Tibial artery (tissue), 4 donors: ENCODE measurements at regions not wholly inside any gene's neighbourhood (a gene's known extent, or its start where the extent isn't known, plus 50 kb on each side); places are given as distances from the start of the nearest gene placed in this dataset.

Source experiments
- DNase-seq, 2 donors: peaks; one replicate each; pipeline ENCODE4 v3.0.0-alpha.2; 2019
- H3K27ac ChIP-seq, 2 donors: fragments of 200-600 bp; sonication (generic) in 1 of 2; 1 replicate in 1 of 2; 2 replicates in 1 of 2; pipeline ENCODE4 v1.5.1; 2018 to 2019; ENCODE audit warnings: mild to moderate bottlenecking in 1 of 2
- H3K27me3 ChIP-seq, 2 donors: fragments of 200-600 bp; sonication (generic) in 1 of 2; one replicate each; pipeline versions ENCODE4 v1.5.1 to v1.6.0; 2016 to 2019
- H3K36me3 ChIP-seq, 3 donors: fragments of 200-600 bp; sonication (generic) in 2 of 3; one replicate each; pipeline ENCODE4 v1.5.1; 2016 to 2019; ENCODE audit warnings: mild to moderate bottlenecking in 2 of 3
- H3K4me1 ChIP-seq, 4 donors: fragments of 200-600 bp; sonication (generic) in 2 of 4; 1 replicate in 3 of 4; 2 replicates in 1 of 4; pipeline ENCODE4 v1.5.1; 2016 to 2019
- H3K4me3 ChIP-seq, 2 donors: fragments of 200-600 bp; sonication (generic) in 1 of 2; 1 replicate in 1 of 2; 2 replicates in 1 of 2; pipeline ENCODE4 v1.5.1; 2018 to 2019; ENCODE audit warnings: mild to moderate bottlenecking in 2 of 2
- H3K9me3 ChIP-seq, 3 donors: fragments of 200-600 bp; sonication (generic) in 1 of 3; one replicate each; pipeline ENCODE4 v1.5.1; 2016 to 2019
- intact Hi-C: fragments of 100-400 bp; cut with DNase I; formaldehyde crosslinking; loops from one replicate; pipeline ENCODE4 v1.15.0; 2023; ENCODE audit warnings: low total_unique reads
- TF ChIP-seq, protein P1 (sequence below), 2 experiments: fragments of 200-600 bp in 1 of 2; fragments of 450-650 bp in 1 of 2; IDR thresholded peaks; one replicate each; pipeline ENCODE4 v1.5.1; 2017 to 2019; ENCODE audit warnings: antibody characterized with exemption in 2 of 2, mild to moderate bottlenecking in 1 of 2, moderate library complexity in 1 of 2

DNA sequence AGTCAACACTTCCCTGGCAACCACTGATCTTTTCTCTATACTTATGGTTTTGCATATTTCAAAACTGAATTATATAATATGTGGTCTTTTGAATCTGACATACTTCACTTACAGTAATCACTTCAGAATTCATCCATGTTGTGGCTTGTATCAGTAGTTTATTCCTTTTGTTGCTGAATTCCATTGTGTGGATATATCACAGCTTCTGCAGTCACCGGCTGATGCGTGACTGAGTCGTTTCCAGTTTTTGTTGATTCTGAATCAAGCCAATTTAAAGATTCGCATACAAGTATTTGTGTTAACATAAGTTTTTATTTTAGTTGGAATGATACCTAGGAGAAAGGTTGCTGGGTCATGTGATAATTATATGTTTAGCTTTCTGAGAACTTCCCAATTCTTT lies 672.5 kb upstream of the ANKRD30A start:
- Histone ChIP-seq H3K27me3 (no peaks in the 10 kb centered on the region), H3K36me3 (no peaks in the 10 kb centered on the region), H3K27ac (no peak overlapping the region), H3K4me1 (no peaks in the 10 kb centered on the region), H3K9me3 (no peaks in the 10 kb centered on the region), H3K4me3 (no peak overlapping the region)
- TF ChIP-seq, protein P1, sequence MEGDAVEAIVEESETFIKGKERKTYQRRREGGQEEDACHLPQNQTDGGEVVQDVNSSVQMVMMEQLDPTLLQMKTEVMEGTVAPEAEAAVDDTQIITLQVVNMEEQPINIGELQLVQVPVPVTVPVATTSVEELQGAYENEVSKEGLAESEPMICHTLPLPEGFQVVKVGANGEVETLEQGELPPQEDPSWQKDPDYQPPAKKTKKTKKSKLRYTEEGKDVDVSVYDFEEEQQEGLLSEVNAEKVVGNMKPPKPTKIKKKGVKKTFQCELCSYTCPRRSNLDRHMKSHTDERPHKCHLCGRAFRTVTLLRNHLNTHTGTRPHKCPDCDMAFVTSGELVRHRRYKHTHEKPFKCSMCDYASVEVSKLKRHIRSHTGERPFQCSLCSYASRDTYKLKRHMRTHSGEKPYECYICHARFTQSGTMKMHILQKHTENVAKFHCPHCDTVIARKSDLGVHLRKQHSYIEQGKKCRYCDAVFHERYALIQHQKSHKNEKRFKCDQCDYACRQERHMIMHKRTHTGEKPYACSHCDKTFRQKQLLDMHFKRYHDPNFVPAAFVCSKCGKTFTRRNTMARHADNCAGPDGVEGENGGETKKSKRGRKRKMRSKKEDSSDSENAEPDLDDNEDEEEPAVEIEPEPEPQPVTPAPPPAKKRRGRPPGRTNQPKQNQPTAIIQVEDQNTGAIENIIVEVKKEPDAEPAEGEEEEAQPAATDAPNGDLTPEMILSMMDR (IDR thresholded peaks at IDR 0.05): no peak
- intact Hi-C loops: no loop called here
- no peak for DNase-seq

DNA sequence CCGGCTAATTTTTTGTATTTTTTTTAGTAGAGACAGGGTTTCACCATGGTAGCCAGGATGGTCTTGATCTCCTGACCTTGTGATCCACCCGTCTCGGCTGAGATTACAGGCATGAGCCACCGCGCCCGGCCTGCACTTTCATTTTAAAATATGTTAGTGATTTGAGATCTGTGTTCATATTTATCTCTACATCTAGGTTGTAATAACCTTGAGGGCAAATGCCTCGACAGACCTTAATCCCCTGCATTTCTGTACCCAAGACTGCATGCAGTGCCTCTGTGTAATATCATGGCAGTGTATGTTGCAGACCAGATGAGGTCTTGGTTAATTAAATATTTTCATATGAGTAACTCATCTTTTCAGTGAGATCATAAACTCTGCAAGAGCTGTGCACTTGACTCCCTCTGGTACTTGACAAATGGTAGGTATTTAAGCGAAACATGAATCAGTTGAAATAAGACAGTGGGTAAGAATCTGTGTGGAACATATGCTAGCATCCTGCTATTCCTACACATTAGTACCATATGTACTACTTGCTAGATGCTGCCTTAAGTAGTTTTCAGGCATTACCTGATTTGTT lies 673.9 kb upstream of the ANKRD30A start:
- H3K27ac ChIP-seq: no peak overlapping the region
- H3K36me3 ChIP-seq: no peaks in the 10 kb centered on the region
- intact Hi-C loops: no loop called here
- no peaks in the 10 kb centered on the region for H3K9me3 ChIP-seq
- DNase-seq: no peak
- peaks cover 0 to 6% (median 3%) of the 10 kb centered on the region in 4 donors for H3K4me1 ChIP-seq
- no peaks in the 10 kb centered on the region for H3K27me3 ChIP-seq
- TF ChIP-seq, protein P1 (IDR thresholded peaks at IDR 0.05): no peak
- H3K4me3 ChIP-seq: no peak overlapping the region

DNA sequence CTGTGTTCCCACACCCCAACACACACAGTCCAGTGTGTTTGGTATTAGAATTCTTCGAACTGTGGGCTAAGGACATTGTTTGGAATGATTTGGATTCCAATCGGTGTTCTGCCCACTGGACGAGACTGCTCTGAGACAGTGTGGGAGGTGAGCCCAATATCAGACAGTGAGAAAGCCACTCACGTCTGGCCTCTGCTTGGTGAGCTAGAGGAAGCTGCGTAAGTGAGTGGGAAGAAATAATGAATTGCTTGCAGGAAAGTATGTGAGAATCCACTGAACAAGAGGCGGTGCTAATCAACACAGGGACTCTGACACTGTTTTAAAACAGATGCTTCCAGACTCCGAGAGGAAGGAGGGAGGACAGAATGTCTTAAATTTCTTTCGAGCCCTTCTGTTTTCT lies 675.0 kb upstream of the ANKRD30A start:
- no peak for DNase-seq
- no peaks in the 10 kb centered on the region for H3K36me3 ChIP-seq
- peaks cover 0 to 9% (median 4%) of the 10 kb centered on the region in 4 donors for H3K4me1 ChIP-seq
- TF ChIP-seq, protein P1 (IDR thresholded peaks at IDR 0.05): no peak
- no peaks in the 10 kb centered on the region for H3K27me3 ChIP-seq
- no peaks in the 10 kb centered on the region for H3K9me3 ChIP-seq
- peak overlapping the region in 1 of 2 donors; percentile 10 for H3K4me3 ChIP-seq
- H3K27ac ChIP-seq: peak overlapping the region in 1 of 2 donors; percentile 7
- intact Hi-C loops: no loop called here

DNA sequence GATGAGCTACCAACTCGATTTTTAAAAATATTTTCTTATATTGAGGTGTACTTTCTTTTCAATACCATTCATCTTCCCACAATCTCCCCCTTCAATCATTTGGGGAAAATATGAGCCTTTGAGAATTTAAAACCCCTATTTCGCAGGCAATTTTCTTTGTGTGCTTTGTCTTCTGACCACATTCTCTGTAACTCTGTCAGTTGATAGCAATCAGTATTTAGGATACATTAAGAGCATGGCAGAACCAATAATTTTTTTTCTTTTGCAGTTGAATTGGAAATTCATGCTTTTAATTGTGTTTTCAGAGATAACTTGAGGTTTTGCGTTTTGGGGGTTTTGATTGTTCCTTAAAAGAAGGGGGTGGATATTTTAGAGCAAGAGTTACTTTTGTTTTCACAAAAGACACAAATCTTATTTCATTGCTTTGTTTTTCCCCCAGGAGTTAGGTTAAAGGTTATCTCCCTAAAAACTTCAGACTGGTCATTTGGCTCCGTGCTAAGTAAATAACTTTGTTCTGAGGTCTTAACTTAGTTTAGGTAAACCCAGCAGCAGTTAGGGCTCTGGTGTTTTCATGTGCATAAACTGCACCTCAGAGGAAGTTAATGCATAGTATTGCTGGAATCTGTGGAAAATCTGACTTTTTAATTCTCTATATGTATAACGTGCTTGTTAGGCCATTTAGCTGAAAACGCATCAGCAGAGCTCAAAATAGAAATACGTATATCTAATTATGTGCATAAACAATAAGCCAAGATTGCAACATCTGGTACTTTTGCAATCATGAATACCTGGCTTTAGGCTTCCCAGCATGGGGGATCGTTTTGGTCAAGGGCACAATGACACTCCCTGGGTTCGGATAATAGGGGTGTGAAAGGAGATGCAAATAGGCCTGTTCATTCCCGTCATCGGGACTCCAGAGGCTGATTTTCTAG lies 676.4 kb upstream of the ANKRD30A start:
- intact Hi-C loops: no loop called here
- Histone ChIP-seq H3K36me3 (no peaks in the 10 kb centered on the region), H3K9me3 (no peaks in the 10 kb centered on the region), H3K4me1 (peaks cover 0 to 9% (median 4%) of the 10 kb centered on the region in 4 donors), H3K4me3 (no peak overlapping the region), H3K27me3 (no peaks in the 10 kb centered on the region), H3K27ac (no peak overlapping the region)
- DNase-seq: no peak
- TF ChIP-seq, protein P1 (IDR thresholded peaks at IDR 0.05): no peak

DNA sequence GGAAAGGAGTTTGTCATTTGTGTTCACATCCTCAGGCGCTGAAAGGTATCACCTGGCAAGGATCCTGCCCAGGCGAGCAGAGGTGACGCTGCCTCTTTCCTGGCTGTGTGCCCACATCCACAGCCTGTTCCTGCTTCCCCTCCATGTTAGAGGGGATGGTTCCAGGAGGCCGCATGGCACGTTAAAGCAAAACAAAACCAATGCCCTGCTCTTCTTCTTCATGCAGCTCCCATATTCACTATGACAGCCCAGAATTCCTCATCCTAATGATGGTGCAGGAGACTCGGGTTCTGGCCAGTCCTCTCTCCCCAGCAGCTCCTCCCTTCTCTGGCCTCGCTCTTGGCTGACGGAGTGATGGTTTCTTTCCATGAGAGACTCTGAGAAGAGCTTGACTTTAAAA lies 678.5 kb upstream of the ANKRD30A start:
- Histone ChIP-seq H3K27me3 (no peaks in the 10 kb centered on the region), H3K4me1 (peaks cover 0 to 9% (median 4%) of the 10 kb centered on the region in 4 donors), H3K27ac (peak overlapping the region; percentile 21 to 37), H3K36me3 (no peaks in the 10 kb centered on the region), H3K9me3 (no peaks in the 10 kb centered on the region), H3K4me3 (peak overlapping the region; percentile 9 to 22)
- TF ChIP-seq, protein P1 (IDR thresholded peaks at IDR 0.05): no peak
- DNase-seq: peak in 1 of 2 donors; percentile 64
- intact Hi-C loops: no loop called here
